ENCODE measurements at regions not wholly inside any gene's neighbourhood (a gene's known extent, or its start where the extent isn't known, plus 50 kb on each side); places are given as distances from the start of the nearest gene placed in this dataset.
"Not testable (repeated sequence)": the region's sequence is repeated elsewhere in the genome, so short reads cannot be mapped to it uniquely, and the experiment has no call there.

- Mint-ChIP-seq H3K27ac (no peak overlapping the region), H3K4me1 (peaks cover 12% of the 10 kb centered on the region), H3K27me3 (ENCODE audit: low read depth) (peaks cover 4% of the 10 kb centered on the region), H3K4me3 (no peak overlapping the region), H3K36me3 (no peaks in the 10 kb centered on the region), H3K9me3 (no peaks in the 10 kb centered on the region)
- no peak for DNase-seq (ENCODE audit: low spot score in 2 of 2, unreplicated experiment in 2 of 2)
- TF ChIP-seq CTCF (IDR thresholded peaks at IDR 0.05; ENCODE audit: unreplicated experiment), result no peak
Observed at GRCh38 chr2:55804535-55804934, 110.9 kb upstream of the PNPT1 start.

- peaks cover 4% of the 10 kb centered on the region for H3K27me3 Mint-ChIP-seq (ENCODE audit: low read depth)
- H3K9me3 Mint-ChIP-seq, result peaks cover 12% of the 10 kb centered on the region
- TF ChIP-seq CTCF (IDR thresholded peaks at IDR 0.05; ENCODE audit: unreplicated experiment), result no peak
- H3K36me3 Mint-ChIP-seq, result no peaks in the 10 kb centered on the region
- H3K4me1 Mint-ChIP-seq, result peaks cover 12% of the 10 kb centered on the region
- H3K27ac Mint-ChIP-seq, result no peak overlapping the region
- no peak overlapping the region for H3K4me3 Mint-ChIP-seq
- DNase-seq (ENCODE audit: low spot score in 2 of 2, unreplicated experiment in 2 of 2), result no peak
Observed at GRCh38 chr2:55802067-55802466, 108.4 kb upstream of the PNPT1 start.

GRCh38 chr2:55801436-55801835 is 107.8 kb upstream of the PNPT1 start:
- no peaks in the 10 kb centered on the region for H3K36me3 Mint-ChIP-seq
- no peak for TF ChIP-seq CTCF (IDR thresholded peaks at IDR 0.05; ENCODE audit: unreplicated experiment)
- H3K27ac Mint-ChIP-seq, result no peak overlapping the region
- peaks cover 16% of the 10 kb centered on the region for H3K9me3 Mint-ChIP-seq
- peaks cover 4% of the 10 kb centered on the region for H3K27me3 Mint-ChIP-seq (ENCODE audit: low read depth)
- no peak for DNase-seq (ENCODE audit: low spot score in 2 of 2, unreplicated experiment in 2 of 2)
- peaks cover 12% of the 10 kb centered on the region for H3K4me1 Mint-ChIP-seq
- no peak overlapping the region for H3K4me3 Mint-ChIP-seq

- H3K4me3 Mint-ChIP-seq; H3K27ac Mint-ChIP-seq; DNase-seq (ENCODE audit: low spot score in 2 of 2, unreplicated experiment in 2 of 2); H3K36me3 Mint-ChIP-seq; H3K27me3 Mint-ChIP-seq (ENCODE audit: low read depth): not testable (repeated sequence)
- Mint-ChIP-seq H3K9me3 (peaks cover 25% of the 10 kb centered on the region), H3K4me1 (peaks cover 12% of the 10 kb centered on the region)
Observed at GRCh38 chr2:55799624-55800023, 106.0 kb upstream of the PNPT1 start.

- peaks cover 7% of the 10 kb centered on the region for H3K36me3 Mint-ChIP-seq
- no peak for DNase-seq (ENCODE audit: low spot score in 2 of 2, unreplicated experiment in 2 of 2)
- TF ChIP-seq CTCF (IDR thresholded peaks at IDR 0.05; ENCODE audit: unreplicated experiment), result no peak
- no peak overlapping the region for H3K4me3 Mint-ChIP-seq
- peaks cover 32% of the 10 kb centered on the region for H3K9me3 Mint-ChIP-seq
- no peaks in the 10 kb centered on the region for H3K27me3 Mint-ChIP-seq (ENCODE audit: low read depth)
- no peaks in the 10 kb centered on the region for H3K4me1 Mint-ChIP-seq
- no peak overlapping the region for H3K27ac Mint-ChIP-seq
Observed at GRCh38 chr2:55796121-55796520, 102.5 kb upstream of the PNPT1 start.

GRCh38 chr2:55793602-55794001 is 100.0 kb upstream of the PNPT1 start:
- H3K27ac Mint-ChIP-seq; H3K4me1 Mint-ChIP-seq; H3K36me3 Mint-ChIP-seq; DNase-seq (ENCODE audit: low spot score in 2 of 2, unreplicated experiment in 2 of 2); H3K27me3 Mint-ChIP-seq (ENCODE audit: low read depth); H3K4me3 Mint-ChIP-seq: not testable (repeated sequence)
- peaks cover 35% of the 10 kb centered on the region for H3K9me3 Mint-ChIP-seq

GRCh38 chr2:55786280-55786679 is 92.6 kb upstream of the PNPT1 start:
- no peak overlapping the region for H3K27ac Mint-ChIP-seq
- TF ChIP-seq CTCF (IDR thresholded peaks at IDR 0.05; ENCODE audit: unreplicated experiment), result no peak
- no peaks in the 10 kb centered on the region for H3K27me3 Mint-ChIP-seq (ENCODE audit: low read depth)
- H3K4me3 Mint-ChIP-seq, result no peak overlapping the region
- DNase-seq (ENCODE audit: low spot score in 2 of 2, unreplicated experiment in 2 of 2), result no peak
- H3K9me3 Mint-ChIP-seq, result peaks cover 3% of the 10 kb centered on the region
- peaks cover 16% of the 10 kb centered on the region for H3K4me1 Mint-ChIP-seq
- peaks cover 2% of the 10 kb centered on the region for H3K36me3 Mint-ChIP-seq

- not testable (repeated sequence) for DNase-seq (ENCODE audit: low spot score in 2 of 2, unreplicated experiment in 2 of 2); H3K27ac Mint-ChIP-seq; H3K9me3 Mint-ChIP-seq; H3K36me3 Mint-ChIP-seq; H3K27me3 Mint-ChIP-seq (ENCODE audit: low read depth); H3K4me3 Mint-ChIP-seq
- peaks cover 27% of the 10 kb centered on the region for H3K4me1 Mint-ChIP-seq
Observed at GRCh38 chr2:55783751-55784150, 90.1 kb upstream of the PNPT1 start.

Measured in mesothelial cell of epicardium (in vitro differentiated cells).